HG03175 (cell line): ENCODE measurements at regions not wholly inside any gene's neighbourhood (a gene's known extent, or its start where the extent isn't known, plus 50 kb on each side); places are given as distances from the start of the nearest gene placed in this dataset.

ENCODE experiments used
- ATAC-seq: cut with Tn5 transposase; IDR thresholded peaks from one replicate; pipeline ENCODE4 v1.9.1; 2021; ENCODE audit warnings: mild to moderate bottlenecking, moderate library complexity; ENCODE audit not compliant: unreplicated experiment

DNA sequence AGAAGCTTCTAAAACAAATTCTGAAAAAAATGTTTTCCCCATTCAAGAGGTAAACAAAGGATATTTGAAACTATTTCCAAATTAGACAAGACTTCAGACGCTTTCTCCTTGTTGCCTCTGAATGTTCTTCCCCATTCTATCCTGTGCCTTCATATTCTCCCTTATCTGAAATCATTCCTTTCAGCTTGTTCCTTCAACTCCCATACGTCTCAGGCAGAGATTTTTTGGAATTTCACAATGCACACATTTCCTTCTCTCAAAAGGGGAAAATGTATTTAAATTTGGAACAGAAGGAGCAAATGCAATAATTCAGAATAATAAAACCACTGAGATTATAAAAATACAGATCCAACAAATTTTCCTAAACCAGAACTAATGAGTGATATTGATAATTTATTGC is 198.7 kb upstream of the IVNS1ABP start:
- ATAC-seq = no peak

DNA sequence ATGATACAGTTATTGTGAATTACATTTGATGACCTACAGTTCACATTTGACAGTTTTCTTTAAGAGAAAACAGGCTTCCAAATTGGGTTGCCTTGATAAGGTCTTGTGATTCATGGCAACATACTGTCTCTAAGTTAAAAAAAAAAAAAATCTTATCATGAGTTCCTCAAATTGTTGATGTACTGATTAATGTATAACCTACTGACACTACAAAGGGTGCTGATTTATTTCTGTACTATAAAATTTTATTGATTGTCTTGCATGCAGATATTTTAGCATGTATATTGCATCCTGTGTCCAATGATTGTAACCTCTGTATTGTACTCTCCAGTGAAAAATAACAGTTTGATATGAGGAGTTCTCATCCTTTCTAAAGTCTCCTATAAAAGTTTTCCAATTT is 197.3 kb upstream of the IVNS1ABP start:
- ATAC-seq = no peak

DNA sequence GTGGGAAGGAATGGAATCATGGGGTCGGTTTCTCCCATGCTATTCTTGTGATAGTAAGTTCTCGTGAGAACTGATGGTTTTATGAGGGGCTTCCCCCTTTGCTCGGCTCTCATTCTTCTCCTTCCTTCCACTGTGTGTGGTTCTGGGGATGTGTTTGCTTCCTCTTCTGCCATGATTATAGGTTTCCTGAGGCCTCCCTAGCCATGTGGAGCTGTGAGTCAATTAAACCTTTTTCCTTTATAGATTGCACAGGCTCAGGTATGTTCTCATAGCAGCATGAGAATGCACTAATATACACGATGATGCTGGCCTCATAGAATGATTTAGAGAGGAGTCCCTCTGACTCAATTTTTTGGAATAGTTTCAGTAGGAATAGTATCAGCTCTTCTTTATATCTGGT is 195.4 kb upstream of the IVNS1ABP start:
- ATAC-seq = no peak

DNA sequence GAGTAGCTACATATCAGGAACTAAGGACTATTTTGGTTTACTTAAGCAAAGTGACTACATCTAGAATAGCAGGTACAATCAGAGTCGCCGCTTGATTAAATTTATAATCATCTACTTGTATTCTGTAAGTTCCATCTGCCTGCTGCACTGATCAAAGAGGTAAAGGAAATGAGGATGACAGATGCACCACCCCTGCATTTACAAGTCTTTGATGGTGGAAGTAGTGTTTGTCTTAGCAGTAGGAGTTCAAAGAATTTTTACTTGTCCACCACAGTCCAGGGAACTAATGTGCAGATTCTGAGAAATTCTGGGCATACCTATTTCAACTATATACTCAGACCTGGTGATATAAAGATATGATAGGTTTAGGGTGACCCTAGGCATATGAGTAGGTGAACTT is 184.1 kb upstream of the IVNS1ABP start:
- no peak for ATAC-seq

DNA sequence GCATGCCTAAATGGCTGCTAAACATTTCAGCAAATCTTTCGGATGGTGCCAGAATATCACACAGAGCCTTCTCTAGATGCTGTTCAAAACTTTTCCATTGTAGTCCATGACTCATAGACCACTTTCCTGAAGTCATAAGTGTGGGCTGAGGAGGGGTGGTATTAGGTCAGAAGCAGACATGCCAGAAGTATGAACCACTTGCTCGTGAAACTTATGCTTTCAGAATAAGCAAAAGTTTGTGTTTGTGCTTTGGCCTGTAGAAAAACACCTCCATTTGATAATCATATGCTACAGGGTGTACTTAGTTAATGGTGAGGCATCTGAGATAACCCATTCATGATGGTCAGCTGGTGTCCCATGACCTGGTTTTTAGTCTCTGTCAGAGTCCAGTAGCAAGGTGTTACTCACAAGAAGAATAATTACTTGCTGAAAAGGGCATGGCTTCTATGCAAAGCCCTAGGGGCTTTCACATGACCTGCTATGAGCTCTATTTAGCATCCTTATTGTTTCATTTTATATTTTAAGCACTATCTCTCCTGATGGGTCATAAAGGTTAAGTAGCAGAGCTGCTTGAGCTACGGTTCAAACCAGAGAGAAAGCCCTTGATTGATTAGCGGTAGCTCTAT is 183.1 kb upstream of the IVNS1ABP start:
- no peak for ATAC-seq

DNA sequence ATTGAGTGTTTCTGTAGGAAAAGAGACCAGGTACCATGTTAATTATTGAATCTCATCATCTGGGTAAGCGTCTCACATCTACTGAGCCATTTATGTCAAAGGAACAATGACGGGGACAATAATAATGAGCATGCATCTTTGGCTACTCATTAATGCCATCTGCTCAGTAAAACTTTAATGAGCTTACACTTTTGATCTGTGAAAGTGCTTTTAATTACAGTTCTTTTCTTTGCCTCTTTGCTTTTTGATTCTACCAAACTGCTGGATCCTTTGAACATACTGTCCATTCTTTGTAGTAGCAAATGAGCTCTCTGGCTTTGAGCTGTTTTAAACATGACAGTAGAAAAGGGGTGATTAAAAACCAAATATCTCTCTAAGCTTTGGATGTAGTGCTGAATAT is 181.2 kb upstream of the IVNS1ABP start:
- no peak for ATAC-seq

DNA sequence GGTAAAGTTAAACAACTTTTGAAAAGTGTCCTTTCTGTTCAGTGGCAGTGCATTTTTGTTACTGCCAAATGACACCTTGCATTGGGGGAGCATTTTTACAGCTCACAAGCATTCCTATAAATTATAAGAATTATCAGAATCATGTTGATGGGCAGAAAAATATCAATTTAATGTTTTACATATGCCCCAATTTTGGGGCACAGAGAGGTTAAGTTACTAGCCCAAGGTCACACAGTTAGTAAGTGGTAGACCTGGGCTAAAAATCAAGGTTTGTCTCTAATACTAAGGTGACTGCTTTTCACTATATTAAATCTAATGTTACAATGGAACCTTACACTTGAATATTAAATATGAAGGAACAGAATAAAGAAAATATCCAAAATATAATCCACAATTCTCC is 180.1 kb upstream of the IVNS1ABP start:
- ATAC-seq = no peak

DNA sequence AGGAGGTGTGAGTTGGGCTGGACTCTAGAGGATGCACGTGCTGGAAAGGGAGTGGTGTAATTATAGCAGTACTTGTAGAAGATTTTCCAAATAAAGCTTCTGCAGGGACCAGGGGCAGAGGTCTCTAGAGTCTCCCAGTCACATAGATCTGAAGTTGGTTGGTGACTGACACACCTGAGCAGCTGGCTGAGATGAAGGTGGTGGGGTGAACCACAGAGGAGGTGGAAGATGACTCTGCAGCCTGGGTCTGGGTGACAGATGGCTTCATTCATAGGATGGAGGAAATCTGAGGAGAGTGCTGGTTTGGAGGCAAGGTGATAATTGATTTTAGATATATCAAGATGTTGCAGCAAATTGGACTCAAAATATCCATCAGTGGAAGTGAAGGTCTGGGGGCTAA is 178.9 kb upstream of the IVNS1ABP start:
- no peak for ATAC-seq

DNA sequence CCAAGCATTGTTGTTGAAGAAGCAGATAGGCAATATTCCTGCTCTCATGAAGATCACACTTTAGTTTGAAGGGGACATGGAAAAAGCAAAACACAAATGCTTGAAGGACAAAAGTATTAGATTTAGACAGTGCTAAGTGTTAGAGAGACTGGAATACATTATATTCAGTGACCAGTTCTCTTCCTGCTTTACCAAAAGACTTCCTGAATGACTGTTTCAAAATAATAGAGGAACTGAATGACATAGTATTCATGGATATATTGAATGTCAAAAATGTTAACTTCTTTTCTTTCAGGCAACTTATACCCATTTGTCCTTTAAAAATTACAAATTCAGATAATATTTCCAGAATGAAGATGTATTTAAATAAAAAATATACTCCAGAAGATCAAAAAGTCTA is 178.0 kb upstream of the IVNS1ABP start:
- ATAC-seq = no peak

DNA sequence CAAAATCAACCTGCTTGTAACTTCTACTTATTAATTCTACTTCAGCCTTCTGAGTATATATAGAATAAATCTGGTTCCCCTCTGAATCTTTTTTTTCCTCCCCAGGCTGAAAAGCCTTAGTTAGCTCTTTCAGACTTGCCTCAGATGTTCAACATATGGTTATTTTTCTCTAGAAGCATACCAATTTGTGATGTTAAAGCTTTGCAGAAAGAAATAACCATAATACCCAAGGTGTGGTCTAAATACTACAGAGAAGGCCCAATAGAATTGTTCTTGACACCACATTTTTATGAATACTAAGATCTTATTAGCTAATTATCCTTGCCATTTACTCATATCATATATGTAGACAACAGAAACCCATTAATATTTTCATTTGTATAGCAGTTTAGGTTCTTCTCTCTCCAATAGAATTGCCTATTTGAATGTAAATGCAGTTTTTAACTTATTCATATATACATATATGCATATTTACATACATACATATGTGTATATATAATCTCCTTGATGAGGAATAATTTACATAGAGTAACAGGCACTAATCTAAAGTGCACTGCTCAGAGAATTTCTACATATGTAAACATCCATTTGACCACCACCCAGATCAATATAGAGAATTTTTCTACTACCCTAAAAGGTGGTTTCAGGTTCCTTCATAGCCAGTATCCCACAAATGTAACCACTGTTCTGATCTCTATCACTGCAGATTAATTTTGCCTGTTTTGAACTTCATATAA is 175.2 kb upstream of the IVNS1ABP start:
- ATAC-seq = no peak

DNA sequence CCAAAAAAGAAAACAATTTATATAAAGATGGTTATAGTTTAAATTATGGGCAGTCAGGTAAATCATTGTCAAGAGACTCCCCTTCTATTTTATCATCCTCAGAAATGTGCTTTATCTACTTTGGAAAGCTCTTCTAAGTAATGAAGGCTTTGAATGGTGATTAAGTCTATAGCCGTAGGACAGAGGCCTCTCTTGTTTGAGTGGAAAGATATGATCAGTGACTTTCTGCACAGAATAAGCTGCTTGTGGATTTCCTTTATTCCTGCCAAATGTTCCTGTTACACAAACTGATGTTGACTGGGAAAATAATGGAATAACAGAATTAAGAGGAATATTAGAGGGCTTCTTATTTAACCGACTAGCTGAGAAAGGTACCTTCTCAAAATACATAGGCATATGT is 174.6 kb upstream of the IVNS1ABP start:
- ATAC-seq = no peak

DNA sequence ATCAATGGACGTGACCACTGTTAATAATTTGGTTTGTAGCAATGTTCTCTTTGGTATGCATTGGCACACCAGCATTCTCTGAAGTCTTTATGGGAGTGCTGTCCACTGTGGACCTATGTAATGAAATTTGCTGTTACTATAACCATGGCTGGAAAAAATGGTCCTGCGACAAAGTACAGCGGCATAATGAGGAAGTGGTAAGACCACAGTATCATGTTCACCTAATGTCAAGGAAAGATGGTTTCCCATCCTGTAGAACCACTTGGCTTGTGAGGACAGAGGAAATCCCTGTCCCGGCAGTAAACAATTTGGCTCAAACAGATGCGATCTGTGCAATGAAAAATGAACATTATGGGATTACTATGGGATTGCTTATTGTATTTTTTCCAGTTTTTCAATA is 173.9 kb upstream of the IVNS1ABP start:
- no peak for ATAC-seq

DNA sequence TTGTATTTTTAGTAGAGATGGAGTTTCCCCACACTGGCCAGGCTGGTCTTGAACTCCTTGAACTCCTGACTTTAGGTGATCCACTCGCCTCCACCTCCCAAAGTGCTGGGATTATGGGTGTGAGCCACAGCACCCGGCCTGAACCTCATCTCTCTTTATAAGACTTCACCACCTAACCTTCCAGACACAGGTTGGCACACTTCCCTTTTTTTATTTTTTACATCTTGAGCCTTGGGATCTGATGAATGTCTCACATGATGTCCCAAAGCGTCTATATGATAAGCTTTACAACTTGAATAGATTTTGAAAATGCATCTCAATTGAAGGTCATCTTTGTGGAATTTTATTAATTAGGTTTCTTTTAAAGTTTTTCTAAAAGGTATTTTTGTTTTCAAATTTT is 172.4 kb upstream of the IVNS1ABP start:
- ATAC-seq = no peak

DNA sequence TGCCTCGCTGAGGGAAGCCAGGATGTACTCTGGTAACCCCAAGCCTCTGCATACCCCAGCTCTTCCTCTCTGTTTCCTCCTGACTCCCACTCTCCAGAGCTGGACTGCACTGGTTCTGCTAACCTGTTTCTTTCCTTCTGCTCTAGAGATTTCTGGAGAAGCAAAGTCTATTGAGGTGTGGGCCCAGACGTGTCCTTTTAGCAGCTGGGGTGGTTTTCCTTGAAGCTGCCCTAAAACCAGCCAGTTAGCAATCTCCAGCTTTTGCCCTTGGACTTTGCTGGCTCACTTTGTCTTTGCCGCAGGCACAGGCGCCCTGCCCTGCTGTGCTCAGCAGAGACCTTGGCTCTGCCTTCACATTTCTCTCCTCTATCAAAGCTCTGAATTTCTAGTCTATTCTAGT is 171.8 kb upstream of the IVNS1ABP start:
- ATAC-seq = no peak

DNA sequence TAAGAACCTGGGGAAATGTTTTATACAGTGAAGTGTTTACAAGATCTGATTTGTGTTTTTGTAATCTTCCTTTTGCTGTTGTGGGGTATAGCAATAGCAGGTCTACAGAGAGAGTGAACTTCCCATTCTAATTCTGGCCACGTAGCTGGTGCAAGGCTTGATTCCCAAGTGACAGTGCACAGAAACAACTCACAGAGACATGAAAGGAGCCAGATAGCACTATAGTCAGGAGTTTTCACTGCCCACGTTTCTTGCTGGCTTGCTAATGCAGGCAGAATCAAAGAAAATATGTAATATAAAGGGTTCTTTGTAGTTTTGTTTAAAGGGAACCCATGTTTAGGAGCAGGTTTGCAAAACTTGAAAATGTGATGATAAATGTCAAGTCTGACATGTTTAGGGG is 170.9 kb upstream of the IVNS1ABP start:
- no peak for ATAC-seq

DNA sequence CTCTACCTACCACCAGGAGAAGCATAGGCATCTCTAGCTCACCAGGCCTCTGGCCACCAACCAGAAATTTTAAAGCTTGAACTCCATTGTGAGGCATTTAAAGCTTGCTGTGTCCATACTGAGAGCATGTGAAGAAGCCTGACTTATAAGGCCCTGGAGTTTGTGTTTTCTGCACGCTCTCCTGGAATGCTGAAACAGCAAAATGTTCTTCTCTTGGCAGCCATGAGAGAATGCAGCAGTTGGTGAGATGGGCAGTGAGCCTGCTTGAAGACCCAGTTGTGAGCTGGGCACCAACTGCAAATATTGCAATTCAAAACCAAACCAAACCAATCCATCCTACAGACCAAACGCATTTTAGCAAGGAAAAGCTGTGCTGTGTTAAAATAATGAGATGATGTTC is 170.0 kb upstream of the IVNS1ABP start:
- no peak for ATAC-seq

DNA sequence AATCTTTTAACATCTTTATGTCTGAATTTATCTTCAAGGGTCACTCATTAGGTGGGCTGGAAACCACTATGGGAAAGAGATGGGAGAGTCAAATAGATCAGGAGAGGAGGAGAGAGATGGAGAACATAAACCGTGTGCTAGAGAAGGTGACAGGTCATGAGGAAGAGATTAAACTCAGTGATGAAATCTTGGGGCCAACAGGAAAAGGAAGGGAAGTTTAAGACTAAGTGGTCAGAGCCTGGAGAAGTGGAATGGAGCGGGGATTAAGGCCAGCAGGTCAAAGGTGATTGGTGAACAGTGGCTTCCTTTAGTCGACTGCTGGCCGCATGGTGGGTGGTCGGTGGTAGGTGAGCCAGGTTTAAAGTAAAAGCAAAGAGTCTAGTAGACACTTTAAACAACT is 169.3 kb upstream of the IVNS1ABP start:
- ATAC-seq = no peak

DNA sequence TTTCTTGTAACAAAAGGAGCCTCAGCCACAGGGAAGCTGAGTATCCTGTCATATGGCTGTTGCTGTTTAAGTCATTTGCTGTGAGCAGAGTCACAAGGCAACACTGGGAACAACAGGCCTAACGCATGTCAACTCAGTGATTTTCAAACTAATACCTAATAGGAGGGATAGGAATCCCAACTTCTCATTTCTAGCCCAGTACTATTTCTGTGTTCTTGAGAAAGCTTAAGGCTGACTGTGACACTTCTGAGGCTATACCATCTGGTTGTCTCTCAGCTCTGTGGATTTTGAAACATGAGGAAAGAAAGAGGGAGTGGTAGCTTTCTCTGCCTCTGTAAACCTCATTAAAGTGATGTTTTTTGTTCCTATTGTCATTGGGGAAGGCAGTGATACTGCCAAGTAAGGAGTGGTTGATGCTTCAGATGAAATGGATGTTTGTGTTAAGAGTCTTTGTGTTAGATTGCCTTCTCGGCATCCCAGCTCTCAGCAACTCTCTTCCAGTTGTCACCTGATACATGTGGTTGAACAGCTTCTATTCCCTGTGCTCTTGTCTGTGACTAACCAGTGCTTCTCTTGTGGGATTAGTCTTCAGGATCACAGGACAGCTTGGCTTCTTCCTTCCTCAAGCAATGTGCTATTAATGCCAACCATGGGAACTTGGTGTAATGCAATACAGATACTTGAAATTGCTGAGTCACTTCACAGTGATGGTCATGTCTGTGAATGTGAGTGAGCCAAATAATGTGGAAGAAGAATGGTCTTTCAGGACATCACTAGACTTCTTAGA is 166.8 kb upstream of the IVNS1ABP start:
- no peak for ATAC-seq

DNA sequence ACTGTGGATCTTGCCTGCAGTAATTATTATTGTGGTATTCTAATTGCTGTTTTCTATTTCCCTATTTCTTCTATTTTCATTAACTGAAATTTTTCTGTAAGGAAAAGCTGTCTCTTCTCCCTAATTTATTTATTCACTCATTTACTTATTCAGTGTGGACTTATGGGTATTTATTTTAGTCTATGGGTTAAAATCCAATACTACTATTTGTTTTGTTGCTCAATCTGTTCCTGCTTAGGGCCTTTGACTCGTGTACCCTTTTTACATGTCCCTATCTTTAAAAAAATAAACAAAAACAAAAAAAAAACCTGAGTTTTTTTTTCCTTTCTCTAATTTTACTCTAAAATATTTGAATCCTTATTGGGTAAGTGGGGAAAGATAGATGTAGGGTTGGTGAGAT is 166.2 kb upstream of the IVNS1ABP start:
- ATAC-seq = no peak

DNA sequence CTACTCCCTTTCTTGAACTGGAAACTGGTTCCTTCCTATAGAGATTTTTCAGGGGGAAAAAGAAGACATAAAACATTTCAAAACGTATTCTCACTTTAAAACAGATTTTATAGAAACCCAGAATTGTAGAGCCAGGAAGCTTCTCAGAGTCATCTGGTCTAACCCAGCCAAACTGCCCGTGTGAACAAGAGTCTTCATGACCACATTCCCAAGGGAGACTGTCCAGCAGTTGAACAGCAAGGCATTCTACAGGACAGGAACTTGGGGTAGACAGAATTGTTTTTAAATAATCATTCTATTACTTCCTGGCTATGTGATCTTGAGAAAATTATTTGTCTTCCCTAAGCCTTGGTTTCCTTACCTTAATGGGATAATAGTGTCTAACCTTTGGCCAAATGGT is 163.5 kb upstream of the IVNS1ABP start:
- ATAC-seq = no peak

DNA sequence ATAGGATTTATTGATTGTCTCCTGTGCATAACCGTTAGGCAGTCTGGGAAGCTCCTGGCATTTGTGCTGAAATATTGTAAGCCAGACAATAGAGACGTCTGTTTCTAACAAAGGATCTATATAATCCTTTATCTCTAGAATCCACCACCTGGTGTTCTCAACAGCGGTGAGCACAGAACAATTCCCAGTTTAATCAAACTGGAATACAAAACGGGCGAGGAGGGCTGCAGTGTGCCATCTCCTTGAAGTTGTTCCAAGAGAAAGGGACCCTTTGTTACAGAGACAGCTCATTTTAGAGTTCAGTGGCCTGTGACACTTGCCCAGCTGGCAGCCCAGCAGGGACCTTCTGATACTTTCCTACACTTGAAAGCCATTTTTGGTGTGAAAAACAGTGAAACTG is 162.8 kb upstream of the IVNS1ABP start:
- ATAC-seq = no peak

DNA sequence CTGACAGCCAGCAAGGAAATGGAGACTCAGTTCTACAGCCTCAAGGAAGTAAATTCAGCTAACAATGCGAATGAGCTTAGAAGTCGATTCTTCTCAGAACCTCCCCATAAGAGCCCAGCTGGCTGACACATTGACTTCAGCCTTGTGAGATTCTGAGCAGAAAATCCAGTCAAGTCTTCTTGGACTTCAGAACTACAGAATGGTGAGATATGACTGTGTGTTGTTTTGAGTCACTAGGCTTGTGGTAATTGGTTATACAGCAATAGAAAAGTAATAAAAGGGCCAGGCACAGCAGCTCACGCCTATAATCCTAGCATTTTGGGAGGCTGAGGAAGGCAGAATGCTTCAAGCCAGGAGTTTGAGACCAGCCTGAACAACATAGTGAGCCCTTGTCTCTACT is 161.8 kb upstream of the IVNS1ABP start:
- no peak for ATAC-seq
